Skeletal muscle cell (primary cell): ENCODE measurements at regions not wholly inside any gene's neighbourhood (a gene's known extent, or its start where the extent isn't known, plus 50 kb on each side); places are given as distances from the start of the nearest gene placed in this dataset.
"Not testable (repeated sequence)": the region's sequence is repeated elsewhere in the genome, so short reads cannot be mapped to it uniquely, and the experiment has no call there.

Experiments used
- DNase-seq: peaks from one replicate; pipeline ENCODE4 v3.0.0-alpha.2; 2010; ENCODE audit warnings: low read depth
- H3K4me3 ChIP-seq: 2 replicates; pipeline ENCODE4 v1.5.1; 2011; ENCODE audit warnings: low read depth, mild to moderate bottlenecking, control low read depth, low read length, moderate library complexity

DNA sequence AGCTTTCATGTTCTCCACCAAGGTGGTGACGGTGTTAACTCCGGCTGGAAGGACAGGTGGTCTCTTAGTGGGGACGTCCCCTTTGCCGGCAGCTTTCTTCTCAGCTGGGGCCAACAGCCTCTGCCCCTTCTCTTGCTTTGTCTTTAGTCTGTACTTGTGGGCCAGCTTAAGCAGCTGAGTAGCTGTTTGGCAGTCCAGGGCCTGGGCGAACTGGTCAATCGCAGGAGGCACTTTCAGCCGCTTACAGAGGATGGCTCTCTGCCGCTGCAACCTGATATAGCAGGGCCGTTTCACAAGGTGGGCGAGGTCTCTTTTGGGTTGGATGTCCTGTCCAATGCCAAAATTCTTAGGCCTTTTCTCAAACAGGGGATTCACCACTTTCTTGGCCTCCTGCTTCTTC, 210.3 kb downstream of the TRIML1 start:
- DNase-seq, H3K4me3 ChIP-seq: not testable (repeated sequence)

DNA sequence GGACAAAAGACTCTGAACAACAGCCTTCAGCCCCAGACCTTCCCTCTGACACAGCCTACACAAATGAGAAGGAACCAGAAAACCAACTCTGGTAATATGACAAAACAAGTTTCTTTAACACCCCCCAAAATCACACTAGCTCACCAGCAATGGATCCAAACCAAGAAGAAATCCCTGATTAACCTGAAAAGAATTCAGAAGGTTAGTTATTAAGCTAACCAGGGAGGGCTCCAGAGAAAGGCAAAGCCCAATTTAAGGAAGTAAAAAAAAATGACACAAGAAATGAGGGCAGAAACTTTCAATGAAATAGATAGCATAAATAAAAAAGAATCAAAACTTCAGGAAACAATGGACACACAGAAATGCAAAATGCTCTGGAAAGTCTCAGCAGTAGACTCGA, 224.0 kb downstream of the TRIML1 start:
- DNase-seq, result no peak
- no peak overlapping the region for H3K4me3 ChIP-seq

DNA sequence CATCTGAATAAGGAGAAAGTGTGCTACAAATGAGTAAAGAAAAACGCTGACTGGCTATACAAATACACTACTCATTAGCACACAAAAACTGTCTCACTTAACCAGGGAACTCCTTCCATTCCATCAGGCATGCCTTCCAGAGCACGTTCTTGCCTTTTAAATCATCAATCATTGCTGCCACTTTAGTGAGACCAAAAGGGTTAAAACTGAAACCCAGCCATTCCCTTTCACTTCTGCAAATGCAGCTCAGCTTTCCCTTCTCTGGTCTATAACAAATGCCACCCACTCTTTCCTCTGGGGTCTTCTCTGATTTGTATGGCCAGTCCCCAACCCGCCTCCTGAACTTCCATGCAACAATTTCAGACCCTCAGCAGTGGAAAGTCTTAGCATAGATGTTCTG, 231.5 kb downstream of the TRIML1 start:
- DNase-seq, result no peak
- H3K4me3 ChIP-seq, result no peak overlapping the region

DNA sequence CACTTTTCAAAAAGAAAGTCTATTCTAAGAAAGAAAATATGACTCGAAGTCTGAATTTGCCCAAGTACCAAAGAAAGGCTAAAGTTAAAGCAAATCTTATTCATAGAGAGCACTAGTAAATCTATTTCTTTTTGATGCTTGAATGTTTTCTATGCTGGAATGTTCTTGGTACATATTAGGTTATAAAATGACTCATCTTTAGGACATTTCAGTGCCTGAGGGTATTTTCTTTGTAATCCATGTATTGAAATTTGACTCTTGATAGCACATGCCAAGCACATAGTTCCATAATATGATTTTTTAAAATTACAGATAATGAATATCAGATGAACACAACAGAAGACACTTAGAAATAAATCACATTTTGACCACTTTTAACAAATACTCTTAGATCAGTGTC, 232.8 kb downstream of the TRIML1 start:
- no peak overlapping the region for H3K4me3 ChIP-seq
- DNase-seq, result peak; percentile 21

DNA sequence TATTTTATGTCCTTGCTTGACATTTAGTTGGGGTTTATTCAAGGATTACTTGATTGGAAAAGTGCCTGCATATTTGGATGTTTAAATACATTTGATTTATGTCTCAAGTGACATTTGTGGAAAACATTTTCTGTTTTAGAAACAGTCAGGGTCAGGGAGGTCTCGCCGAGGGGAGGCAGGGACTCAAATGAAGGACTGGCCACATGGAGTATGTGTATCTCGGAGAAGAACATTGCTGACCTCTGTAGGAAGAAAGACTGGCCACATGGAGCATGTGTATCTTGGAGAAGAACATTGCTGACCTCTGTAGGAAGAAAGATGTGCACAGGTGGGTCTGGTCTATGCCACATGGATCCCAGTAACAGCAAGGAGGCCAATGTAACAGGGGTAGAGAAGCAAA, 233.6 kb downstream of the TRIML1 start:
- no peak for DNase-seq
- no peak overlapping the region for H3K4me3 ChIP-seq

DNA sequence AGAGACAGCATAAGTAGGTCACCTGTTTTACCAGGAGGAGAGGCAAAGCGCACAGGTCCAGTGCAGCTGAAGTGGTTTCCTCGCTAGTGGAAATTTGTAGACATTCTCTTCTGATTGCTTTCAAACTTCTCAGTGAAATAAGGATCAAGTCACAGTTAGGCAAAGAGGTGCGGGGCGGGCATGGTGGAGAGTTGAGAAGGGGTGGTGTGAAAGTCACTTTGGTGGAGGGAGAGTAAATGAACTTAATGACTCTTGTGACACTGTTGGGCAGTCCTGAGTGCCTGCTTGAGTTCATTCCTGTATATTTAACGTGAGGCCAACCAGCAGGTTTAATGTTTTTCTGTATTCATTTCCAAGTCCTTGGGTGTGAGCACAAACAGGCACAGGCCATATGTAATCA, 235.6 kb downstream of the TRIML1 start:
- DNase-seq, result no peak

DNA sequence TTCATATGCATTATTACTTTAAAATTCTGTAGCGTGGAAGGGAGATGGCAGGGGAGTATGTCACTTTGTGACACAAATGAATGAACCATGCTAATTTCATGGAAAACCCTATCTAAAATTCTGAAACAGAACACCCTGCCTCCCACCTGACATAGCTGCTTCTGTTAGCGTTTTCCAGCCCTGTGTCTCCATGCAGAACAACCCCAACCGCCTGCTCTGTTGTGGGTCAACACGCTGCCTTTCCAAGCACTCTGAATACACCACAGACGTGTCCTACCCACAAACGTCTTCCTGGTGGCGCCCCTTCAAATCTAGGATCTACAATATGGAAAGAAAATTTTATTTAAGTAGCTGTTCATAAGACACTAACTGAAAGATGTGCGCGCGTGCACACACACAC, 238.6 kb downstream of the TRIML1 start:
- DNase-seq, result no peak
- no peak overlapping the region for H3K4me3 ChIP-seq

More for the DNA sequence above, 235.6 kb downstream of the TRIML1 start:
- H3K4me3 ChIP-seq, result no peak overlapping the region

DNA sequence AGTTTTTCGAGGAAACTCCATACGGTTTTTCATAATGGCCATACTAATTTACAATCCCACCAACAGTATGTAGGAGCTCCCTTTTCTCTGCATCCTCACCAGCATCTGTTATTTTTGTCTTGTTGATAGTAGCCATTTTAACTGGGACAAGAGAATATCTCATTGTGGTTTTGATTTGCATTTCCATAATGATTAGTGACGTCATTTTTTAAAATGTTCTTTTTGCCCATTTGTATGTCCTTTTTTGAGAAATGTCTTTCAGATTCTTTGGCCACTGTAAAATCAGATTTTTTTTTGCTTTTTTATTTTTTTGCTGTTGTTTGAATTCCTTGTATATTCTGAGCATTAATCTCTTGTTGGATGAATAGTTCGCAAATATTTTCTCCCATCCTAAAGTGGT, 243.9 kb downstream of the TRIML1 start:
- no peak for DNase-seq

DNA sequence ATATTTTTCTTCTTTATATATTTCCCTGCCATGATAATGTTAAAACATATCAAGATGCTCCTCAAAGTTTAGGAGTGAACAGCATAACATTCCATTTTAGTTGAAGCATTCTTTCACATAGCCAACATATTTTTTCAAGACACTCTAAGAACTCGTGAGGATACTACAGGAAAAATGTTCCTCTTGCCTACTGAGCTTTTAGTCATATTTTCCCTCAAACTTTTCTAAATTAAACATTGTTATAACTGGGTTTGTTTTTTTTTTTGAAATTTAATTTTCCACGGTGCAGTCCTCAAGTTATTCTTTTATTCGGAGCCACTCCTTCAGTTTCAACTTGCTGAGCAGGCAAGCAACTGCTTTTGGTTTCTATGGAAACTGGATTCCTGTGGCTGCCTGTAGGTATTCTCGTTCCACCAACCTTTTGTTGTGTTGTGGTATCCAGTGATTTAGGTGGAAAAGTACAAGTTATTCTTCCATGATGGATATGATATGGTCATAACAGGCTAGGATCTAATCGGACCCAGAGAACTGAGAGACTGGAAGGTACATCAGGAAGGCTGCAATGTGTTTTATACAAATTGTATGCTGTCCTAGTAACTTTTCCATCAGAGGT, 248.0 kb downstream of the TRIML1 start:
- no peak overlapping the region for H3K4me3 ChIP-seq
- DNase-seq, result no peak

More for the DNA sequence above, 243.9 kb downstream of the TRIML1 start:
- H3K4me3 ChIP-seq, result no peak overlapping the region

DNA sequence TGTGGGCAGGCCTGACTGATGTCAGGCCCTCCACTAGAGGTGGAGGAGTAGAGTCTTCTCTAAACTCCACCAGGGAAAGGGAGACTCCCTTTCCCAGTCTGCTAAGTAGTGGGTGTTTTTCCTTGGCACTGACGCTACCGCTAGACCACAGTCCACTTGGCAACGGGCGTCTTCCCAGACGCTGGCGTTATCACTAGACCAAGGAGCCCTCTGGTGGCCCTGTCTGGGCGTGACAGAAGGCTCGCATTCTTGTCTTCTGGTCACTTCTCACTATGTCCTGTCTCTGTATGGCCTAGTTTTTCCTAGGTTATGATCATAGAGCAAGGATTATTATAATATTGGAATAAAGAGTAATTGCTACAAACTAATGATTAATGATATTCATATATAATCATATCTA, 252.1 kb downstream of the TRIML1 start:
- H3K4me3 ChIP-seq, DNase-seq: not testable (repeated sequence)

DNA sequence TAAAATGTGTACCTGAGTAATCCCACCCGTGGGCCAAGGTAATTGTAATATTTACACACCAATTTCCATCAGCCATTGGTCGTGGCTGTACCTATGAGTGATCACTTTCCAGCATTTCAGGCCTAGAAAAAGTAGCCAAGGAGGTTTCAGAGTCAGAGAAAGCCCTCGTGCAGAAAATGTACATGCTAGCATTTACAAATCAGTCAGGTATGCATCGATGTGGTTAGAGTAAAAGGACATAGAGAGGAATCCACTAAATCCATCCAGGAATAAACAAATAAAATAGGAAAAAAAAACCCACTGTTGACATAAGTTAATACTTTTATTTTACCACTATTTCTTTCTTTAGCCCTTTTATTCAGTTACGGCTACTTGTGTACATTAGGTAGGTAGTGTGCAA, 256.8 kb downstream of the TRIML1 start:
- no peak overlapping the region for H3K4me3 ChIP-seq
- DNase-seq, result no peak

DNA sequence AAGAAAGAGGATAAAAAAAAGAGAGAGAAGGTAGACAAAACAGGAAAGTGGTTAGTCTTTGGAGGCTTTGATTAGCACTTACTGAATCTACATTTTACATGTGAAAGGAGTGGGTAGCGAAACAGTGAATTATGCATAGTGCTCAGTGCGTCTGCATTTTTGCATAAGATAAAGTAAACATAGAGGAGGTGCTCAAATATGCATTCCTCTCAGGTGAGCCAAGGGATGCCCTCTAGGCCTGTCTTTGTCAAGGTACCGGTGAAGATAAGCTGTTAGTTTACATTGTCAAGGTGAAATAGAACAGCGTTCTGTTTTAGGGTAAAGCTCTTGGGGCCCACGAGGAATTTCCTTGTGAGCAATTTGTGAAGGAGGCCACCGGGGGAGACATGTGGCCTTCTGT, 260.6 kb downstream of the TRIML1 start:
- no peak for DNase-seq
- no peak overlapping the region for H3K4me3 ChIP-seq

DNA sequence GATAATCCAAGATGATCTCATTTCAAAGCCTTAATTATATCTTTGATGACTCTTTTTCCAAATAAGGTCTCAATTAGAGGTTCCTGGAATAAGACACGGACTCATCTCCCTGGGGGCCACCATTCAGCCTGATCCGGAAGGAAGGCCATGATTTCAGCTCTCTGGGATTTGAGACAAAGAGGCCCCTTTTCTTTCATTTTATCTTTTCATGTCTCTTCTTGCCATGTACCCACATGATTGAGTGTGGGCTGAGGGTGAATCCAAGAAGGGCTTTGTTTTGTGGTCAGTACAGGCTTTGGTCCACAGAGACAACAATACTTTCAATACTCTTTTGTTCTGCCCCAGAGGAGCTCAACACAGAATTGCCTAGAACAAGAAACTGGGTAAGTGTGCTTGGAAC, 261.2 kb downstream of the TRIML1 start:
- no peak overlapping the region for H3K4me3 ChIP-seq
- peak; percentile 16 for DNase-seq

DNA sequence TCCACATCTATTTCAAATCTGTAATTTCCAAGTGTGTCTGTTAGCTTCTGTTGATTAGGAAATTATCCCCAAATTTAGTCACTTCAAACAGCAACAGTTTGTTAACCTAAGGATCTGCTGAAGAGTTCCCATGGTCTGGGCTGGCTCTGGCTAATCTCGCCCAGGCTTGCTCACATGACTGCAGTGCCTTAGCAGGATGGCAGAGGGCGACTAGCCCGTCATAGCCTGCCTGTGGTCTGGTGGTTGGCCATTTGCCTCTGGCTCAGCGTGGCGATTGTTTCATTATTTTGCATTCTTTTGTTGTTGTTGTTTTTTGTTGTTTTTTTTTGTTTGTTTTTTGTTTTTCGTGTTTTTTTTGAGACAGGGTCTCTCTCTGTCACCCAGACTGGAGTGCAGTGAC, 264.0 kb downstream of the TRIML1 start:
- H3K4me3 ChIP-seq, result no peak overlapping the region
- no peak for DNase-seq

DNA sequence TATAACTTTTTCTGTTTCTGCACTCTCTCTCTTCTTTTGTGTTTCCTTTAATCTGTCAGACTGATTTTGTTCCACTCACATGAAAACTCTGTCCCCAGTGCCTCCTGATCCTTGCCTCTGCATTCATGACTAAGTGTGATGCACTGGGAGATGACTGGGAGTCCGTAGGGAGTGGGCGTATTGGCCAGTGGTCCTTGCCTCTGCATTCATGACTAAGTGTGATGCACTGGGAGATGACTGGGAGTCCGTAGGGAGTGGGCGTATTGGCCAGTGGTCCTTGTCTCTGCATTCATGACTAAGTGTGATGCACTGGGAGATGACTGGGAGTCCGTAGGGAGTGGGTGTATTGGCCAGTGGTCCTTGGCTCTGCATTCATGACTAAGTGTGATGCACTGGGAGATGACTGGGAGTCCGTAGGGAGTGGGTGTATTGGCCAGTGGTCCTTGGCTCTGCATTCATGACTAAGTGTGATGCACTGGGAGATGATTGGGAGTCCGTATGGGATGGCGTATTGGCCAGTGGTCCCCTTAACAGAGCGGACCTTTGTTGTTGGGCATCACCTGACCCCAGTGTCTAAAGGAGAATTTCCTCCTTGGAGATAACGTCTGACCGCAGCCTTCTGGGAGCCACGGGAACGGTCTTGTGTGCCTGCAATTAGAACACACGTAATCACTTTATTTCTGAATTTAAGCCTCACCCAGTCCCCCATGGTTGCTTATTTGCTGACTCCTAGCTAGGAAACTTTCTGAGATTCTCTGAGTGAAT, 266.0 kb downstream of the TRIML1 start:
- H3K4me3 ChIP-seq, result not testable (repeated sequence)

DNA sequence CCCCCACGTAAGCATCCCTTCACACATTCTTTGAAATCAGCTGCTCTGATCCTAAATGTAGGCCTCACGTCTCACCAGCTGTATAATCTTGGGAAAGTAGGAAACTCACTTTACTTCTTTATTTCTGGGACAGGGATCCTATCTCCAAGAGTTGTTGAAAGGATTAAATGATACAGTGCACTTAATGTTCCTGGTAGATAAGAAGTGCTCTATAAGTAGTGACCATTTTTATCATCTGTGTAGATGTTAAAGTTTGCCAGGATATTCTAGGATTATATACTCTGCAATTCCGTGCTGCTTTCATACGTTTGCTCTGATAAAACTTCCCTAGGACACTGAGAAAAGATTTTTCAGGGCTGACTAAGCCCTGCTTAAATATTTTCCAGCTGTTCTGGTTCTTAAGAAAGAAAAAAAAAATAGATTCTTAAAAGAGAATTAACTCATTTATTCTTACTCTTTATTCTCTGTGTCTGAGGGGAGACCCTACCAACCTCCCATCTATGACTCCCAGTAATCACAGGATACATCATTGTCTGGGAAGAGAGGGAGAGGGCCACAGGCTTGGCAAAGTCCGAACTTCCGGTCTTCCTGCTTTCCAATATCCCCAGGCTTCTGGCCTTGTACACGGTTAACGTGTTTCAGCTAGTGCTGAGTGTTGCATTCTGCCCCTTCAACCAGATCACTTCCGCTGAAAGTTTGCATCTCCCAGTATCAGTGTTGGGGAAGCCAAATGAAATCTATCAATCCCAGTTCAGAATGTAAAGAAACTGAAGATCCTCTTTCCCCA, 269.2 kb downstream of the TRIML1 start:
- no peak overlapping the region for H3K4me3 ChIP-seq
- no peak for DNase-seq

More for the DNA sequence above, 266.0 kb downstream of the TRIML1 start:
- DNase-seq, result peak; percentile 84

DNA sequence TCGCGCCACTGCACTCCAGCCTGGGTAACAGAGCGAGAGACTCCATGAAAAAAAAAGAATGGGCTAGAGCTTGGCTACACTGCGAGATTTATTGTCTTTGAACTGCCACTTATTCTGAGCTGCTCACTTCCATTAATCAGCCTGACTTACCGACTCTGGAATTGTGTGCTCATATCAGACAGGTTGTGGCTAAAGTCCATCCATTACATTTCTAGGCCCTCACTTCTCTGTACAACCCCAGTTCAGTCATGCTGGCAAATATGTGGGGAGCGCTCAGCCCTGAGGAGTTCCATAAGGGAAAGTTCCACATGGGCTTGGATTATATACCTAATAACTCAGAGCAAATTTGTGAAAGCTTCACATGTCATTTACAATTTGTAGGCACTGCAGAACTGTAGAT, 270.6 kb downstream of the TRIML1 start:
- DNase-seq, result no peak
- H3K4me3 ChIP-seq, result no peak overlapping the region

DNA sequence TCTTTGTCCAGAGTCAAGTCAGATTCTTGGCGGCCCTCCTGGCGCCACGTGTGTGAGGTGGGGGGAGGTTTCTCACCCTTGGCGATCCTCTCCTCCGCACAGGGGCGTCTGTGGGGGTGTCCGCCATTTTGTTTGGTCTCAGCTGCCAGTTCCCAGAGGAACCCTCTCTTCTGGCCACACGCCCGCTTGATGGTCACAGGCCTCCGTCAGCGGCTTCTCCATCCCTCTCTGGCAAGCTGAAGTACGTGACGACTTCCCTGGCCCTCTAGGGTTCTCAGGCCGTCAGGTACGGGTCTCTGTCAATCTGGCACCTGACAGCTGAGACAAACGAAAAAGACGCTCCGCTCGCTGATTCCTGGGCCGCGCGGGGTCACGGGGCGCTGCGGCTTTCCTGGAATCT, 272.6 kb downstream of the TRIML1 start:
- DNase-seq, result no peak
- no peak overlapping the region for H3K4me3 ChIP-seq

DNA sequence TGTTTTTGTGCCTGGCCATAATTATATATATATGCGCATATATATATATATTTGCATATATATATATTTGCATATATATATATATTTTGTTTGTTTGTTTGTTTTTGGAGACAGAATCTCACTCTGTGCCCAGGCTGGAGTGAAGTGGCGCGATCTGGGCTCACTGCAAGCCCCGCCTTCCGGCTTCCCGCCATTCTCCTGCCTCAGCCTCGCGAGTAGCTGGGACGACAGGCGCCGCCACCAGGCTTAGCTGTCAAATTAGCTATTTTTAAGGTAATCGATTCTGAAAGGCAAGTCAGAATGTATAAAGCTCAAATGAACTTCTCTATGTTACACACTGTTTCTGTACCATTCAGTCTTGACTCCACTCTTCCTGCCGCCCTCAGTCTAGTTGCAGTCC, 273.3 kb downstream of the TRIML1 start:
- DNase-seq, result no peak
- no peak overlapping the region for H3K4me3 ChIP-seq

DNA sequence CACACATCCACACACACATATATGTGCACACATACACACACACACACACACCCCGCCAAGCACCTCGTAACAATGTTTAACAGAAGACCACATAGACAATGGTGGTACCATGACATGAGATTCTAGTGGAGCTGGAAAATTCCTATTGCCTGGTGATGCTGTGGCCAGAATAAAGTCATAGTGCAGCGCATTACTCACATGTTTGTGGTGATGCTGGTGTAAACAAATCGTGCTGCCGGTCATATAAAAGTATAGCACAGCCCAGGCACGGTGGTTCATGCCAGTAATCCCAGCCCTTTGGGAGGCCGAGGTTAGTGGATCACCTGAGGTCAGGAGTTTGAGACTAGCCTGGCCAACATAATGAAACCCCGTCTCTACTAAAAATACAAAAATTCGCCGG, 275.2 kb downstream of the TRIML1 start:
- no peak overlapping the region for H3K4me3 ChIP-seq
- no peak for DNase-seq

DNA sequence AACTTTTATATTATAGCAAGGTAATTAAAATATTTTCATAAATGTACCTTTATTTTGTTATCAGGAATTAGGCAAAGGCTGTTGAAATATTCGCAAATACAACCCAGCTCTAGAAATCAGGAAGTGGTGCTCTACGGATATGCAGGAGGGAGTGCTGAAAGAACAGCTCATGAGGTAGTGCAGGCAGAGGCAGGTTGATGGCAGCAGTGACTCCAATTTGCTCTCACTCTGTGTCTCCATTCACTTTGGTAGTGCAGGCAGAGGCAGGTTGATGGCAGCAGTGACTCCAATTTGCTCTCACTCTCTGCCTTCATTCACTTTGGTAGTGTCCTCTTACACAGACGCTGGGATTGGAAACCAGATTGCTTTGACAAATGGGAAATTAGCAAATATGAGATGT, 277.9 kb downstream of the TRIML1 start:
- no peak overlapping the region for H3K4me3 ChIP-seq
- no peak for DNase-seq
